Loucy (cell line): ENCODE measurements at regions not wholly inside any gene's neighbourhood (a gene's known extent, or its start where the extent isn't known, plus 50 kb on each side); places are given as distances from the start of the nearest gene placed in this dataset.

Source experiments
- H2AFZ ChIP-seq: fragments of 200-600 bp; sonication (generic); 2 replicates; pipeline ENCODE4 v1.6.0; 2016; ENCODE audit warnings: antibody characterized with exemption, mild to moderate bottlenecking, low read length, moderate library complexity
- H3F3A ChIP-seq: fragments of 200-600 bp; 2 replicates; pipeline ENCODE4 v1.6.0; 2016; ENCODE audit warnings: antibody characterized with exemption, low read depth, mild to moderate bottlenecking
- H3K27me3 ChIP-seq: fragments of 200-600 bp; sonication (generic); 2 replicates; pipeline ENCODE4 v1.6.1; 2014; ENCODE audit warnings: low read length, mild to moderate bottlenecking; ENCODE audit not compliant: insufficient read depth, poor library complexity, severe bottlenecking
- H3K36me3 ChIP-seq: fragments of 200-600 bp; sonication (generic); 2 replicates; pipeline ENCODE4 v1.6.1; 2016; ENCODE audit warnings: low read length; ENCODE audit not compliant: insufficient read depth
- H3K4me1 ChIP-seq: fragments of 200-600 bp; sonication (generic); 2 replicates; pipeline ENCODE4 v1.5.1; 2014; ENCODE audit warnings: low read length, mild to moderate bottlenecking; ENCODE audit not compliant: insufficient read depth, poor library complexity, severe bottlenecking
- H3K4me2 ChIP-seq: fragments of 200-600 bp; sonication (generic); 2 replicates; pipeline ENCODE4 v1.6.0; 2014; ENCODE audit warnings: antibody characterized with exemption, low read length, low read depth, mild to moderate bottlenecking; ENCODE audit not compliant: poor library complexity, severe bottlenecking
- H3K4me3 ChIP-seq: fragments of 200-600 bp; sonication (generic); 2 replicates; pipeline ENCODE4 v1.5.1; 2014; ENCODE audit warnings: low read length, mild to moderate bottlenecking, mixed read lengths; ENCODE audit not compliant: poor library complexity, severe bottlenecking
- H3K79me2 ChIP-seq: fragments of 200-600 bp; sonication (generic); 2 replicates; pipeline ENCODE4 v1.6.1; 2014; ENCODE audit warnings: low read length; ENCODE audit not compliant: insufficient read depth
- H3K9ac ChIP-seq: fragments of 200-600 bp; sonication (generic); 2 replicates; pipeline ENCODE4 v1.6.0; 2014; ENCODE audit warnings: mild to moderate bottlenecking, low read depth, low read length, moderate library complexity; ENCODE audit not compliant: poor library complexity, severe bottlenecking
- H3K9me2 ChIP-seq: fragments of 200-600 bp; sonication (generic); replicated peaks from 2 replicates; pipeline ENCODE4 v1.6.1; 2016; ENCODE audit warnings: low read depth, low read length, mixed read lengths
- H3K9me3 ChIP-seq: fragments of 200-600 bp; sonication (generic); 2 replicates; pipeline ENCODE4 v1.6.1; 2014; ENCODE audit warnings: mild to moderate bottlenecking, antibody characterized with exemption, low read length, low read depth; ENCODE audit not compliant: insufficient read depth
- H4K20me1 ChIP-seq: fragments of 200-600 bp; sonication (generic); 2 replicates; pipeline ENCODE4 v1.6.0; 2014; ENCODE audit warnings: antibody characterized with exemption, low read length, mild to moderate bottlenecking; ENCODE audit not compliant: insufficient read depth, poor library complexity, severe bottlenecking
- EZH2phosphoT487 ChIP-seq: fragments of 200-600 bp; IDR thresholded peaks from 2 replicates; pipeline ENCODE4 v1.6.1; 2018; ENCODE audit warnings: antibody characterized with exemption, mild to moderate bottlenecking, moderate library complexity, borderline replicate concordance
- TF ChIP-seq, protein P1 (sequence below): fragments of 200-600 bp; sonication (generic); conservative IDR thresholded peaks from 2 replicates; pipeline ENCODE4 v1.5.1; 2014; ENCODE audit warnings: mild to moderate bottlenecking, antibody characterized with exemption, low read length

DNA sequence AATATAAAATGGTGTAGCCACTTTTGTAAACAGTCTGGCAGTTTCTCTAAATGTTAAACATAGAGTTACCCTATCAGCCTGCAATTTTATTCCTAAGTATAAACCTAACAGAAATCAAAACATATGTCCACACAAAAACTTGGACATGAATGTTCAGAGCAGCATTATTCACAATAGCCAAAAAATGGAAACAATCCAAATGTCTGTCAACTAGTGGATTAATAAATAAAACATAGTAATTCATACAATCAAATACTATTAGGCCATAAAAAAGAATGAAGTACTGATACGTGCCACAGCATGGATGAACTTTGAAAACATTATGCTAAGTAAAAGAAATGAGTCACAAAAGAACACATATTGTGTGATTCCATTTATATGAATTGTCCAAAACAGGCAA, 196.5 kb downstream of the NUAK1 start:
- TF ChIP-seq, protein P1, sequence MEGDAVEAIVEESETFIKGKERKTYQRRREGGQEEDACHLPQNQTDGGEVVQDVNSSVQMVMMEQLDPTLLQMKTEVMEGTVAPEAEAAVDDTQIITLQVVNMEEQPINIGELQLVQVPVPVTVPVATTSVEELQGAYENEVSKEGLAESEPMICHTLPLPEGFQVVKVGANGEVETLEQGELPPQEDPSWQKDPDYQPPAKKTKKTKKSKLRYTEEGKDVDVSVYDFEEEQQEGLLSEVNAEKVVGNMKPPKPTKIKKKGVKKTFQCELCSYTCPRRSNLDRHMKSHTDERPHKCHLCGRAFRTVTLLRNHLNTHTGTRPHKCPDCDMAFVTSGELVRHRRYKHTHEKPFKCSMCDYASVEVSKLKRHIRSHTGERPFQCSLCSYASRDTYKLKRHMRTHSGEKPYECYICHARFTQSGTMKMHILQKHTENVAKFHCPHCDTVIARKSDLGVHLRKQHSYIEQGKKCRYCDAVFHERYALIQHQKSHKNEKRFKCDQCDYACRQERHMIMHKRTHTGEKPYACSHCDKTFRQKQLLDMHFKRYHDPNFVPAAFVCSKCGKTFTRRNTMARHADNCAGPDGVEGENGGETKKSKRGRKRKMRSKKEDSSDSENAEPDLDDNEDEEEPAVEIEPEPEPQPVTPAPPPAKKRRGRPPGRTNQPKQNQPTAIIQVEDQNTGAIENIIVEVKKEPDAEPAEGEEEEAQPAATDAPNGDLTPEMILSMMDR = no peak
- no peak for TF ChIP-seq EZH2phosphoT487
- H3K4me1 ChIP-seq = no peaks in the 10 kb centered on the region
- no peaks in the 10 kb centered on the region for H3K27me3 ChIP-seq
- no peaks in the 10 kb centered on the region for H4K20me1 ChIP-seq
- H3K9me3 ChIP-seq = no peaks in the 10 kb centered on the region
- no peaks in the 10 kb centered on the region for H3F3A ChIP-seq
- H3K79me2 ChIP-seq = no peaks in the 10 kb centered on the region
- H3K36me3 ChIP-seq = no peaks in the 10 kb centered on the region
- no peak overlapping the region for H3K4me3 ChIP-seq
- no peak overlapping the region for H2AFZ ChIP-seq
- no peak overlapping the region for H3K4me2 ChIP-seq
- no peaks in the 10 kb centered on the region for H3K9me2 ChIP-seq
- H3K9ac ChIP-seq = no peak overlapping the region

GRCh38 chr12:105943525-105943924, 195.2 kb downstream of the NUAK1 start:
- TF ChIP-seq, protein P1 = no peak
- no peak for TF ChIP-seq EZH2phosphoT487
- no peaks in the 10 kb centered on the region for H4K20me1 ChIP-seq
- H3K79me2 ChIP-seq = no peaks in the 10 kb centered on the region
- H3K9ac ChIP-seq = no peak overlapping the region
- no peaks in the 10 kb centered on the region for H3K4me1 ChIP-seq
- no peaks in the 10 kb centered on the region for H3K36me3 ChIP-seq
- no peaks in the 10 kb centered on the region for H3K27me3 ChIP-seq
- H3K4me3 ChIP-seq = no peak overlapping the region
- no peaks in the 10 kb centered on the region for H3F3A ChIP-seq
- H3K4me2 ChIP-seq = no peak overlapping the region
- no peaks in the 10 kb centered on the region for H3K9me2 ChIP-seq
- H3K9me3 ChIP-seq = no peaks in the 10 kb centered on the region
- H2AFZ ChIP-seq = no peak overlapping the region

DNA sequence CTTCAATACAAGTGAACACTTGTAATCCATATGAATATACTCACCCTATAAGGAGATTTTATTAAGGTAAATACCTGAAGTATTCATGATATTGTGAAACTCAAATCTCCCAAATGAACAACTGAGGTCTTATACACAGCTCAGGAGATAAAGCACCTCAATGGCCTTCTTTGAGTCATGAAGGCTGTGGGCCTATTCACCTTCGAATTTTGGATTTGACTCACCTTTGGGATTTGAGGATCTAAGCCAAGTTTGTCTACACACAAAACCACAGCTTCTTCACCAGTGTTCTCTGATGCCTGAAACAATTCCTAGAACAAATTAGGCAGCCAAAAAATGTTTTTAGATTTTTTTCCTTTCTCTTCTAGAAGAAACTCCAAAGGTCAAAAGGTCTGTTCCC, 194.1 kb downstream of the NUAK1 start:
- no peaks in the 10 kb centered on the region for H4K20me1 ChIP-seq
- TF ChIP-seq, protein P1 = no peak
- TF ChIP-seq EZH2phosphoT487 = no peak

More for the DNA sequence above, 194.1 kb downstream of the NUAK1 start:
- Histone ChIP-seq H2AFZ (no peak overlapping the region), H3K4me3 (no peak overlapping the region), H3K9me3 (no peaks in the 10 kb centered on the region), H3K4me1 (no peaks in the 10 kb centered on the region), H3K9me2 (no peaks in the 10 kb centered on the region), H3K9ac (no peak overlapping the region), H3F3A (no peaks in the 10 kb centered on the region), H3K79me2 (no peaks in the 10 kb centered on the region), H3K4me2 (no peak overlapping the region), H3K36me3 (no peaks in the 10 kb centered on the region), H3K27me3 (no peaks in the 10 kb centered on the region)
